GM21390 (cell line): ENCODE measurements at regions not wholly inside any gene's neighbourhood (a gene's known extent, or its start where the extent isn't known, plus 50 kb on each side); places are given as distances from the start of the nearest gene placed in this dataset.

ENCODE experiments used
- ATAC-seq: cut with Tn5 transposase; IDR thresholded peaks from one replicate; pipeline ENCODE4 v1.9.1; 2021; ENCODE audit not compliant: unreplicated experiment

DNA sequence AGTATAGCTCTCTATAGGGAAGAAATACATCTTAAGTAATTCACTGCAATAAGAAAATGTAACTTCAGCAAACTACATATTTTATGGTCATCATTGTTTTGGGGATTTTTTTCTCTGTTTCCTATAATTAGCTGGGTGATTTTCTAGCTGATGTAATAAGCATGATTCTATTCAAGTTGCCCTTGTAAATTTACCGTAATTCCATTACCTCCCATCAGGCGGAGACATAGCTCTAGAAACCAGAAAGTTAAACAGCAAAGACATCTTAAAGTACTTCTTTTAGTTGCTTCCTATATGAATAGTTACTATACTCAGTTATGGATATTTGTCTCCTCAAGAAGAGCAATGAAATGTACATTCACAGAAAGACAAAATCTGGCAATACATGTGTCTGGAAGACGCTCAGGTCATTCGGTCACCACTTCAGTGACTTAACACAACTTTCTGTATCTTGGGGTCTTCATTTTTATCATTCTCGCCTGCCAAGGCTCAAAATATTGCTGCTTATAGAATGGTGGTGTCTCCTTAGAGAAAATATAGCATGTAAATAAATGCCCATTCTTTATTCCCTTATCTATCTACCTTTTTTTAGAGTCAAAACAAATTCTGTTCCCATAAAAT lies 239.9 kb upstream of the ZC3H12C start:
- ATAC-seq: peak; percentile 86

DNA sequence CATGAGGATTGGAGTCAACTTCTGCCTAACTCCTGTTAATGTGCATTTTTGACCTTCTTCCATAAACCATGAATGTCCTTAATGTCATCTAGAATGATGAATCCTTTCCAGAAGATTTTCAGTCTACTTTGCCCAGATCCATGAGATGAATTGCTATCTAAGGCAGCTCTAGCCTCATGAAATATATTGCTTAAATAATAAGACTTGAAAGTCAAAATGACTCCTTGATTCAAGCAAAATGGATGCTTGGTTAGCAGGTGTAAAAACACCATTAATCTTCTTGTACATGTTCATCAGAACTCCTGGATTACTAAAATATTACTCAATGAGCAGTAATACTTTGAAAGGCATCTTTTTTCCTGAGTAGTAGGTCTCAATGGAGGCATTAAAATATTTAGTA lies 238.5 kb upstream of the ZC3H12C start:
- no peak for ATAC-seq

DNA sequence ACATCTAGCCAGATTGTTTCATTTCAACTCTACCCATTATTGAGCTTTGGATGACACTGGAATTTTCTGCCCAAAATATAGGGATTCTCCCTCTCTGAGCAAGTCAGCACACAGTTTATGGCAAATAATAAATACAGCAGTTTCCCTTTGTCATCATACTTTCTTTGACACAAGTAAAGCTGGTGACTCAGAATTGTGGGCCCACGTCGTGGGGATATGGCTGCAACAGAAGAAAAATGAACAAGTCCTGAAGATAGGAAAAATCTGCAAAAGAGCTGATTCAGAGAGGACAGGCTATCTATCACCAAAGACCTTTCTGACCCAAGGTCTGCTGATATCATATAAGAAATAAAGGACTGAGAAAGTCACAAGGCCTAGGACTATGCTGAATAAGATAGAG lies 236.3 kb upstream of the ZC3H12C start:
- no peak for ATAC-seq

- ATAC-seq: no peak
These were observed 235.6 kb upstream of the ZC3H12C start for GRCh38 chr11:109857637-109858036.

- ATAC-seq: no peak
These were observed 235.0 kb upstream of the ZC3H12C start for GRCh38 chr11:109858152-109858551.

GRCh38 chr11:109859045-109859724 lies 234.0 kb upstream of the ZC3H12C start:
- ATAC-seq: no peak

GRCh38 chr11:109862835-109863234 lies 230.4 kb upstream of the ZC3H12C start:
- no peak for ATAC-seq

DNA sequence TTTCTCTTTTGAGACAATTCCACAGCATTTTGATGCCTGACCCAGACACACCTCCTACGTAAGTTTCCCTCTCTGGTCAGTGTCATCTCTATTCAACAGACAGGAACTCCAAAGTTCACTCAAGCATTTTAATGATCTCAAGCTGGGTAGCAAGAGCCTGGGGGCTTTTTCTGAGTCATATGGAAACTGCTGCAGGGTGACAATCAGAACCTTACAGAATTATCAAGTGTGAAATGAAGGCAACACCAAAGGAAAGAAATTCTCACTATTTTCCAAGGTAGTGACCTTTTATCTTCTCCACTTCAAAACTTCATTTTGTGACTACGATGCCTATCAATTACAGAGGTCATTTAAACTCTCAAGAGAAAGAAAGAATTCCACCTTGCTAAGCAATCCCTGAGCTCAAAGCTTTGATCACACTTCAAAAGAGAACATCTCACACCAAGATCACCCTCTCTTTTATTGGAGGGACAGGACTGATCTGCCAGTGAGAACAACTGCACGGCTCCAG lies 229.0 kb upstream of the ZC3H12C start:
- peak; percentile 89 for ATAC-seq

GRCh38 chr11:109864834-109865547 lies 228.2 kb upstream of the ZC3H12C start:
- ATAC-seq: peak; percentile 46

DNA sequence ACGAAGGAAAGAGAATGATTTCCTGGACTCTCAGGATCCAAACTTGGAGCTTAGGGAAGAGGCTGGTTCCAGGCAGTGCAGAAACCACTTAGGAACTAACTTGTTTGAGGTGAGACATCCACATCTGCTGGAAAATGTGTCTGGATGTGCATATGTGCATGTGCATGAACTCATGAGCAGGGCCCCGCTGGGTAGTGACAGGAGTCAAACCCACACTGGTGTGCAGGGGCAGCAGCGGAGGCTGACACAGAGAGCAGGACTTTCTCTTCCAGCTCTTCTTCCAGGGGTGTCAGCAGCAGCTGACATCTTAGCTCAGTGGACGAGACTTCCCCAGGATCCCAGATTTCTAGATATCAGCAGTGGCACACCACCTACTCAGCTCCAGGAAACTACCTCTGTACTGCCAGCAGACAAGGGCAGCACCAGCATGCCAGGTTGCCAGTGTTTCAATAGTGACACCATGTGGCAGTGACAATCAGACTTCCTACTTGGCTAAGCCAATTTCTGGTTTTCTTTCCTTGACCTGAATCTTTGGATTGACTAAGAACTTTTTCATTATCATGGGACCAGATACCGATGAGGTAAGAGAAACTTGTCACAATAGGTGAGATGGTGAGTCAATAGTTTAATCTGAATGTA lies 227.5 kb upstream of the ZC3H12C start:
- no peak for ATAC-seq

DNA sequence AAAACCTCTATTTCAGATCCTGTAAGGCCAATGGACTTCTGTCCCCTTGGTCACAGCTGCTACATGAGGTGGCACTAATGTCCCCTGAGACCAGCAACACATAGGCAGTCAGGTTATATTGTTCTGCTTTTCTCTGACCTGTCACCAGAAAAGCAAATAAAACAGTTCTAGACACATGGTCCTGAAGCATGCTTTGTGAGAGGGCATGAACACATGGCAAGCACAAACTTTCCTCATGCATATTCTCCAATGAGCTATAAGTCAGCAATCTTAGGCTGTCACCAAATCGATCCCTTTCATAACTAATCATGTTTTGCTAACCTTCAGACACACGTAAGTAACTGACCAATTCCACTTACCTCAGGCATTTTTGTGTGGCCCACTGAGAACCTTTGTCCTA lies 225.4 kb upstream of the ZC3H12C start:
- ATAC-seq: no peak

DNA sequence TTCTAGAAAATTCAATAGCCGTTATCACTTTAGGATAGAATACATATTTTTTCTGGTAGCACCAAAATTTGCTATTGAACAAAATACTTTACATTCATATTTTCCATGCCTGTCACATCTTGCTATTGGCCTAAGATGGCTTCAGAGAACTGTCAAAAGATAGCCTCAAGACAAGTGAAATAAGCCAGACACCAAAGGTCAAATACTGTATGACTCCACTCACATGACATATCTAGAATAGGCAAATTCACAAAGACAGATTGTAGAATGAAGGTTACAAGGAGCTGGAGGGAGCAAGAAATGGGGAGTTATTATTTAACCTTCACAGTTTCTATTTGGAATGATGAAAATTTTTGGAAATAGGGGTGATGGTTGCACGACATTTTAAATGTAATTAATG lies 223.7 kb upstream of the ZC3H12C start:
- ATAC-seq: no peak

GRCh38 chr11:109870297-109870696 lies 222.9 kb upstream of the ZC3H12C start:
- no peak for ATAC-seq

GRCh38 chr11:109877043-109877442 lies 216.1 kb upstream of the ZC3H12C start:
- ATAC-seq: no peak

GRCh38 chr11:109884501-109884900 lies 208.7 kb upstream of the ZC3H12C start:
- no peak for ATAC-seq

- no peak for ATAC-seq
These were observed 208.2 kb upstream of the ZC3H12C start for GRCh38 chr11:109885006-109885405.

DNA sequence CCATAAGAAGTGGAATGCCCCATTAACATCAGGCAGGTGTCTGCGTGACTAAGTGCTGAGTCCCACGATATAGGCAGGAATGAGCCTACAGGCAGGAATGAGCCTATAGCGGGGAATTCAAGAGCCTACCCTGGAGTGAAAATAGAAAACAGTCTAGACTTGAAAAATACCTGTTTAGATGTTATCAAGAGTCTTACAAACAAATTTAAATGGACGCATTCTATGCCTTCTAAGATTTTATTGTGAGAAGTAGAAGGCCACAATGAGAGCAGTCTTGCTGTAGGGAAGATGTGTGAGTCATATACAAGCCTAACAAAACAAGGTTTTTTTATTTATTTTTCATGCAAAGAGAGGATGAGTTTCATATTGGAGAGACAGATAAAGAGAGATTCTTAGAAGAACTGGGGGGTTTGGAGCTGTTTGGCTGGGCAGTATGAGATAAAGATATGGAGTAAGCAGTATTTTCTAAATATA lies 200.8 kb upstream of the ZC3H12C start:
- ATAC-seq: no peak

DNA sequence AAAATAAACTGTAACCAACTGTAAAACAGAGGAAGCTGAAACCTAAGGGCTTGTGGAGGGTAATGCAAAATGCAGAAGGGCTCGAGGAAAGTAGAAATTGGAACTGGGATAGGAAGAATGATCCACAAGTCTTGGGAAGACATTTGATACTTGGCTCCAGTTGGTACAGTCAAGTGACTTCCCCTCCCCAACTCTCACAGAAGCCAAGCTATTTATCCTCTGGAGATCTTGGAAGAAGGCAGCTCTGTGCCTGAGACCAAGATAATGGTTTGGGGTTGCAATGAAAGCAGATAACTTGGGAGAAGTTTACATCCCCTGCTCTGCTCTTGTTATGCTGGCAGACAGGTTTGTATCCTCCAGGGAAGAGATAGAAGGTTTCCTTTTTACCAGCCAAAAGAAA lies 198.9 kb upstream of the ZC3H12C start:
- ATAC-seq: no peak

- no peak for ATAC-seq
These were observed 194.6 kb upstream of the ZC3H12C start for GRCh38 chr11:109898592-109898991.

GRCh38 chr11:109902764-109903433 lies 190.3 kb upstream of the ZC3H12C start:
- no peak for ATAC-seq

- peak; percentile 52 for ATAC-seq
These were observed 181.7 kb upstream of the ZC3H12C start for GRCh38 chr11:109911488-109911887.
